DLD1 (cell line): ENCODE measurements at regions not wholly inside any gene's neighbourhood (a gene's known extent, or its start where the extent isn't known, plus 50 kb on each side); places are given as distances from the start of the nearest gene placed in this dataset.

Experiments used
- in situ Hi-C: cut with HindIII; loops from 2 replicates; pipeline ENCODE4 v1.10.0; 2017; ENCODE audit warnings: low sequenced_read_pairs

- in situ Hi-C loops: no loop called here
Measured at GRCh38 chr17:15893658-15894024, 51.3 kb upstream of the ADORA2B start.

GRCh38 chr17:15894258-15894657 lies 50.7 kb upstream of the ADORA2B start:
- in situ Hi-C loops: no loop called here

GRCh38 chr17:15894913-15895658 lies 49.8 kb upstream of the ADORA2B start:
- in situ Hi-C loops: no loop called here
